DOHH2 (cell line): ENCODE measurements at regions not wholly inside any gene's neighbourhood (a gene's known extent, or its start where the extent isn't known, plus 50 kb on each side); places are given as distances from the start of the nearest gene placed in this dataset.

ENCODE experiments used
- H3F3A ChIP-seq: fragments of 200-600 bp; sonication (generic), shearing (Covaris generic); 2 replicates; pipeline ENCODE4 v1.6.0; 2016; ENCODE audit warnings: antibody characterized with exemption, mild to moderate bottlenecking; ENCODE audit not compliant: control insufficient read depth, insufficient read depth
- H3K27ac ChIP-seq: fragments of 200-600 bp; sonication (generic); 2 replicates; pipeline ENCODE4 v1.5.1; 2014; ENCODE audit warnings: low read depth, mild to moderate bottlenecking, low read length, moderate library complexity
- H3K27me3 ChIP-seq: fragments of 200-600 bp; sonication (generic); 2 replicates; pipeline ENCODE4 v1.6.1; 2014; ENCODE audit warnings: mild to moderate bottlenecking, low read length, mixed read lengths; ENCODE audit not compliant: control insufficient read depth
- H3K36me3 ChIP-seq: fragments of 200-600 bp; sonication (generic); 2 replicates; pipeline ENCODE4 v1.6.1; 2014; ENCODE audit warnings: mild to moderate bottlenecking, low read length, moderate library complexity, mixed read lengths; ENCODE audit not compliant: control insufficient read depth
- H3K4me1 ChIP-seq: fragments of 200-600 bp; sonication (generic); 2 replicates; pipeline ENCODE4 v1.6.1; 2014; ENCODE audit warnings: mild to moderate bottlenecking, low read length, mixed read lengths; ENCODE audit not compliant: control insufficient read depth
- H3K4me2 ChIP-seq: fragments of 200-600 bp; sonication (generic); 2 replicates; pipeline ENCODE4 v1.6.0; 2014; ENCODE audit warnings: mild to moderate bottlenecking, low read length, moderate library complexity
- H3K4me3 ChIP-seq: fragments of 200-600 bp; sonication (generic); 2 replicates; pipeline ENCODE4 v1.5.1; 2014; ENCODE audit warnings: mild to moderate bottlenecking, low read length, mixed read lengths
- H3K79me2 ChIP-seq: fragments of 200-600 bp; sonication (generic); 2 replicates; pipeline ENCODE4 v1.6.1; 2014; ENCODE audit warnings: mild to moderate bottlenecking, low read length, mixed read lengths; ENCODE audit not compliant: control insufficient read depth
- H3K9me2 ChIP-seq: fragments of 200-600 bp; sonication (generic); replicated peaks from 2 replicates; pipeline ENCODE4 v1.6.1; 2014; ENCODE audit warnings: mild to moderate bottlenecking, low read length, mixed read lengths; ENCODE audit not compliant: control insufficient read depth
- H3K9me3 ChIP-seq: fragments of 200-600 bp; sonication (generic); 2 replicates; pipeline ENCODE4 v1.6.1; 2014; ENCODE audit warnings: antibody characterized with exemption, low read length, mixed read lengths; ENCODE audit not compliant: control insufficient read depth, insufficient read depth
- H4K20me1 ChIP-seq: fragments of 200-600 bp; sonication (generic); 2 replicates; pipeline ENCODE4 v1.6.0; 2014; ENCODE audit warnings: low read depth, mild to moderate bottlenecking, antibody characterized with exemption, low read length, moderate library complexity; ENCODE audit not compliant: control insufficient read depth, insufficient read depth
- CTCF ChIP-seq: fragments of 200-600 bp; sonication (generic); IDR thresholded peaks from one replicate; pipeline ENCODE4 v1.5.1; 2014; ENCODE audit warnings: antibody characterized with exemption, mild to moderate bottlenecking, low read depth, low read length; ENCODE audit not compliant: poor library complexity, severe bottlenecking
- EZH2phosphoT487 ChIP-seq: fragments of 200-600 bp; sonication (generic); IDR thresholded peaks from 2 replicates; pipeline ENCODE4 v1.6.1; 2017; ENCODE audit warnings: borderline replicate concordance, mild to moderate bottlenecking, antibody characterized with exemption, low read length, moderate library complexity, mixed read lengths

- Histone ChIP-seq H3K36me3 (no peaks in the 10 kb centered on the region), H3K4me3 (no peak overlapping the region), H3K27ac (no peak overlapping the region), H3K4me2 (no peak overlapping the region), H3K9me3 (no peaks in the 10 kb centered on the region), H3K27me3 (no peaks in the 10 kb centered on the region), H3K79me2 (no peaks in the 10 kb centered on the region), H3K9me2 (no peaks in the 10 kb centered on the region), H4K20me1 (no peaks in the 10 kb centered on the region), H3F3A (no peaks in the 10 kb centered on the region), H3K4me1 (no peaks in the 10 kb centered on the region)
- TF ChIP-seq CTCF (no peak), EZH2phosphoT487 (no peak)
Observed at GRCh38 chr5:98360548-98360947, 412.9 kb upstream of the RGMB start.

GRCh38 chr5:98363157-98363556 lies 410.3 kb upstream of the RGMB start:
- Histone ChIP-seq H3K9me3 (no peaks in the 10 kb centered on the region), H3K36me3 (no peaks in the 10 kb centered on the region), H3K79me2 (no peaks in the 10 kb centered on the region), H3K4me2 (no peak overlapping the region), H4K20me1 (no peaks in the 10 kb centered on the region), H3K27ac (no peak overlapping the region), H3K9me2 (no peaks in the 10 kb centered on the region), H3K27me3 (no peaks in the 10 kb centered on the region), H3K4me3 (no peak overlapping the region), H3F3A (no peaks in the 10 kb centered on the region), H3K4me1 (no peaks in the 10 kb centered on the region)
- TF ChIP-seq CTCF = no peak
- no peak for TF ChIP-seq EZH2phosphoT487

- H3K4me2 ChIP-seq = no peak overlapping the region
- no peaks in the 10 kb centered on the region for H3K4me1 ChIP-seq
- no peaks in the 10 kb centered on the region for H3K79me2 ChIP-seq
- H3K4me3 ChIP-seq = no peak overlapping the region
- H3K9me3 ChIP-seq = no peaks in the 10 kb centered on the region
- H3K9me2 ChIP-seq = no peaks in the 10 kb centered on the region
- H3K27me3 ChIP-seq = no peaks in the 10 kb centered on the region
- TF ChIP-seq EZH2phosphoT487 (no peak), CTCF (no peak)
- no peak overlapping the region for H3K27ac ChIP-seq
- H3K36me3 ChIP-seq = no peaks in the 10 kb centered on the region
- H4K20me1 ChIP-seq = no peaks in the 10 kb centered on the region
- H3F3A ChIP-seq = no peaks in the 10 kb centered on the region
Observed at GRCh38 chr5:98364549-98364948, 408.9 kb upstream of the RGMB start.

- Histone ChIP-seq H3K9me3 (no peaks in the 10 kb centered on the region), H3K4me3 (no peak overlapping the region), H3K4me2 (no peak overlapping the region), H3K27ac (no peak overlapping the region), H3K27me3 (no peaks in the 10 kb centered on the region), H3K79me2 (no peaks in the 10 kb centered on the region), H3K36me3 (no peaks in the 10 kb centered on the region), H3F3A (no peaks in the 10 kb centered on the region), H3K9me2 (no peaks in the 10 kb centered on the region), H4K20me1 (no peaks in the 10 kb centered on the region), H3K4me1 (no peaks in the 10 kb centered on the region)
- TF ChIP-seq EZH2phosphoT487 (no peak), CTCF (no peak)
Observed at GRCh38 chr5:98365126-98365525, 408.3 kb upstream of the RGMB start.
